ENCODE measurements at regions not wholly inside any gene's neighbourhood (a gene's known extent, or its start where the extent isn't known, plus 50 kb on each side); places are given as distances from the start of the nearest gene placed in this dataset.

GRCh38 chr6:102662851-102663250 lies 1269.3 kb downstream of the GRIK2 start:
- Histone ChIP-seq H3K4me2 (ENCODE audit: low read length) (no peak overlapping the region), H3K9me3 (ENCODE audit: low read length) (no peaks in the 10 kb centered on the region), H3K4me1 (ENCODE audit: insufficient read depth, low read length, severe bottlenecking) (no peaks in the 10 kb centered on the region), H3K36me3 (ENCODE audit: insufficient read depth, low read length) (no peaks in the 10 kb centered on the region), H3K79me2 (ENCODE audit: insufficient read depth, low read length) (no peaks in the 10 kb centered on the region), H2AFZ (ENCODE audit: low read length) (no peak overlapping the region), H3F3A (ENCODE audit: insufficient read depth, low read length) (0 out of 2 replicates have a peak, but pooled peaks cover 3% of the 10 kb centered on the region), H3K27me3 (ENCODE audit: insufficient read depth, low read length) (no peaks in the 10 kb centered on the region), H3K9me2 (ENCODE audit: low read depth, low read length) (no peaks in the 10 kb centered on the region), H4K20me1 (ENCODE audit: insufficient read depth, low read length) (no peaks in the 10 kb centered on the region), H3K9ac (ENCODE audit: low read length) (no peak overlapping the region), H3K4me3 (ENCODE audit: low read depth, low read length, poor library complexity, severe bottlenecking) (no peak overlapping the region), H3K27ac (ENCODE audit: low read depth, low read length, poor library complexity, severe bottlenecking) (no peak overlapping the region)
- no peak for TF ChIP-seq EZH2 (IDR thresholded peaks at IDR 0.05; ENCODE audit: borderline replicate concordance, low read length)
- TF ChIP-seq, protein P1, sequence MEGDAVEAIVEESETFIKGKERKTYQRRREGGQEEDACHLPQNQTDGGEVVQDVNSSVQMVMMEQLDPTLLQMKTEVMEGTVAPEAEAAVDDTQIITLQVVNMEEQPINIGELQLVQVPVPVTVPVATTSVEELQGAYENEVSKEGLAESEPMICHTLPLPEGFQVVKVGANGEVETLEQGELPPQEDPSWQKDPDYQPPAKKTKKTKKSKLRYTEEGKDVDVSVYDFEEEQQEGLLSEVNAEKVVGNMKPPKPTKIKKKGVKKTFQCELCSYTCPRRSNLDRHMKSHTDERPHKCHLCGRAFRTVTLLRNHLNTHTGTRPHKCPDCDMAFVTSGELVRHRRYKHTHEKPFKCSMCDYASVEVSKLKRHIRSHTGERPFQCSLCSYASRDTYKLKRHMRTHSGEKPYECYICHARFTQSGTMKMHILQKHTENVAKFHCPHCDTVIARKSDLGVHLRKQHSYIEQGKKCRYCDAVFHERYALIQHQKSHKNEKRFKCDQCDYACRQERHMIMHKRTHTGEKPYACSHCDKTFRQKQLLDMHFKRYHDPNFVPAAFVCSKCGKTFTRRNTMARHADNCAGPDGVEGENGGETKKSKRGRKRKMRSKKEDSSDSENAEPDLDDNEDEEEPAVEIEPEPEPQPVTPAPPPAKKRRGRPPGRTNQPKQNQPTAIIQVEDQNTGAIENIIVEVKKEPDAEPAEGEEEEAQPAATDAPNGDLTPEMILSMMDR (IDR thresholded peaks at IDR 0.05; ENCODE audit: low read length), result no peak

- H3K9ac ChIP-seq (ENCODE audit: low read length), result no peak overlapping the region
- H3K4me3 ChIP-seq (ENCODE audit: low read depth, low read length, poor library complexity, severe bottlenecking), result no peak overlapping the region
- H3F3A ChIP-seq (ENCODE audit: insufficient read depth, low read length), result no peaks in the 10 kb centered on the region
- no peaks in the 10 kb centered on the region for H4K20me1 ChIP-seq (ENCODE audit: insufficient read depth, low read length)
- no peaks in the 10 kb centered on the region for H3K79me2 ChIP-seq (ENCODE audit: insufficient read depth, low read length)
- H2AFZ ChIP-seq (ENCODE audit: low read length), result no peak overlapping the region
- H3K4me1 ChIP-seq (ENCODE audit: insufficient read depth, low read length, severe bottlenecking), result no peaks in the 10 kb centered on the region
- no peaks in the 10 kb centered on the region for H3K36me3 ChIP-seq (ENCODE audit: insufficient read depth, low read length)
- TF ChIP-seq, protein P1 (IDR thresholded peaks at IDR 0.05; ENCODE audit: low read length), result no peak
- no peak for TF ChIP-seq EZH2 (IDR thresholded peaks at IDR 0.05; ENCODE audit: borderline replicate concordance, low read length)
- H3K9me3 ChIP-seq (ENCODE audit: low read length), result no peaks in the 10 kb centered on the region
- H3K9me2 ChIP-seq (ENCODE audit: low read depth, low read length), result no peaks in the 10 kb centered on the region
- H3K27ac ChIP-seq (ENCODE audit: low read depth, low read length, poor library complexity, severe bottlenecking), result no peak overlapping the region
- no peak overlapping the region for H3K4me2 ChIP-seq (ENCODE audit: low read length)
- no peaks in the 10 kb centered on the region for H3K27me3 ChIP-seq (ENCODE audit: insufficient read depth, low read length)
Observed at GRCh38 chr6:102660303-102660702, 1266.8 kb downstream of the GRIK2 start.

DNA sequence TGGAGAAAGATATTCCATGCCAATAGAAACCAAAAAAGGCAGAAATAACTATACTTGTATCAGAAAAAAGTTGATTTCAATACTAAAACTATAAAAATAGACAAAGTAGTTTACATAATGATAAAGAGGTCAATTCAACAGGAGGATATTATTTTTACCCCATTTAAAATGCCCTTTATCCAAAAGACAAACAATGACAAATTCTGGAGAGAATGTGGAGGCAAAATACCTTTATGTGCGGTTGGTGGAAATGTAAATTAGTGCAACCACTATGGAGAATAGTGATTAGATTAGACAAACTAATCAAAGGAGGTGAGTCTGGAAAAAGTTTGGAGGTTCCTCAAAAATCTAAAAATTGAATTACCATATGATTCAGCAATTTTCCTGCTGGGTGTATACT lies 1262.3 kb downstream of the GRIK2 start:
- no peaks in the 10 kb centered on the region for H3K4me1 ChIP-seq (ENCODE audit: insufficient read depth, low read length, severe bottlenecking)
- H3K27me3 ChIP-seq (ENCODE audit: insufficient read depth, low read length), result no peaks in the 10 kb centered on the region
- H3K4me3 ChIP-seq (ENCODE audit: low read depth, low read length, poor library complexity, severe bottlenecking), result no peak overlapping the region
- no peaks in the 10 kb centered on the region for H3K9me2 ChIP-seq (ENCODE audit: low read depth, low read length)
- no peaks in the 10 kb centered on the region for H3K36me3 ChIP-seq (ENCODE audit: insufficient read depth, low read length)
- no peak for TF ChIP-seq EZH2 (IDR thresholded peaks at IDR 0.05; ENCODE audit: borderline replicate concordance, low read length)
- no peaks in the 10 kb centered on the region for H4K20me1 ChIP-seq (ENCODE audit: insufficient read depth, low read length)
- H3K79me2 ChIP-seq (ENCODE audit: insufficient read depth, low read length), result no peaks in the 10 kb centered on the region
- H3F3A ChIP-seq (ENCODE audit: insufficient read depth, low read length), result no peaks in the 10 kb centered on the region
- H3K9me3 ChIP-seq (ENCODE audit: low read length), result no peaks in the 10 kb centered on the region
- H3K27ac ChIP-seq (ENCODE audit: low read depth, low read length, poor library complexity, severe bottlenecking), result no peak overlapping the region
- H2AFZ ChIP-seq (ENCODE audit: low read length), result no peak overlapping the region
- no peak overlapping the region for H3K4me2 ChIP-seq (ENCODE audit: low read length)
- no peak overlapping the region for H3K9ac ChIP-seq (ENCODE audit: low read length)

DNA sequence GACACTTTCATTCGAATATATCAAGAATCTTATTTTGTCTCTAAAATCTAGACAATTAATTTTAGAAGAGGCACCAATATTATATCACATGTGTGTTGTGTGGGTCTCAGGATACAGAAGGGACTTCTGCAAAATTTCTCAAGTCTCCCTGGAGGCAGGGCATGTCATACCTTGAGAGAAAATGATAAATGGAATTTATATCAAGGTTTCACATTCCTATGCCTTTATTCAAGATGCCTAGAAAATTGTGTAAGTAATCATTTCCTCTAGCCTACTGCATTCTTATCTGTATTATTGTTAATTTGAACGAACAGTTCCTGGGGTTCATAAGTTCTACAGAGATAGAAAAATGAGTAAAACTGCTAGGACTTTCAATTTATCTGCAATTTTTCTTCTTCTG lies 1247.9 kb downstream of the GRIK2 start:
- Histone ChIP-seq H3K27me3 (ENCODE audit: insufficient read depth, low read length) (no peaks in the 10 kb centered on the region), H3F3A (ENCODE audit: insufficient read depth, low read length) (no peaks in the 10 kb centered on the region), H3K27ac (ENCODE audit: low read depth, low read length, poor library complexity, severe bottlenecking) (no peak overlapping the region), H3K79me2 (ENCODE audit: insufficient read depth, low read length) (no peaks in the 10 kb centered on the region), H3K9ac (ENCODE audit: low read length) (no peak overlapping the region), H4K20me1 (ENCODE audit: insufficient read depth, low read length) (no peaks in the 10 kb centered on the region), H3K9me3 (ENCODE audit: low read length) (no peaks in the 10 kb centered on the region), H3K9me2 (ENCODE audit: low read depth, low read length) (no peaks in the 10 kb centered on the region), H3K4me2 (ENCODE audit: low read length) (no peak overlapping the region), H3K4me3 (ENCODE audit: low read depth, low read length, poor library complexity, severe bottlenecking) (no peak overlapping the region), H2AFZ (ENCODE audit: low read length) (no peak overlapping the region), H3K4me1 (ENCODE audit: insufficient read depth, low read length, severe bottlenecking) (no peaks in the 10 kb centered on the region), H3K36me3 (ENCODE audit: insufficient read depth, low read length) (no peaks in the 10 kb centered on the region)
- TF ChIP-seq, protein P1 (IDR thresholded peaks at IDR 0.05; ENCODE audit: low read length), result no peak
- TF ChIP-seq EZH2 (IDR thresholded peaks at IDR 0.05; ENCODE audit: borderline replicate concordance, low read length), result no peak

Measured in OCI-LY1 (cell line).